SK-MEL-5 (cell line): ENCODE measurements at regions not wholly inside any gene's neighbourhood (a gene's known extent, or its start where the extent isn't known, plus 50 kb on each side); places are given as distances from the start of the nearest gene placed in this dataset.
"Not testable (repeated sequence)": the region's sequence is repeated elsewhere in the genome, so short reads cannot be mapped to it uniquely, and the experiment has no call there.

Experiments used
- DNase-seq: peaks from one replicate; pipeline ENCODE4 v3.0.0-alpha.2; 2016; ENCODE audit warnings: low read depth, low spot score
- in situ Hi-C: cut with HindIII; loops from 2 replicates; pipeline ENCODE4 v1.10.0; 2016; ENCODE audit warnings: low sequenced_read_pairs, high pct_unique_total_duplicates, low pct_unique_long_range_greater_than_20kb

GRCh38 chr17:71759422-71760060, 361.3 kb upstream of the SOX9 start:
- DNase-seq = no peak
- in situ Hi-C loops = no loop called here

GRCh38 chr17:71760062-71760720, 360.6 kb upstream of the SOX9 start:
- in situ Hi-C loops = no loop called here
- DNase-seq = peak; percentile 54

- in situ Hi-C loops = no loop called here
- no peak for DNase-seq
Observed at GRCh38 chr17:71762526-71762925, 358.3 kb upstream of the SOX9 start.

- DNase-seq = peak; percentile 84
- in situ Hi-C loops = no loop called here
Observed at GRCh38 chr17:71764505-71764904, 356.3 kb upstream of the SOX9 start.

GRCh38 chr17:71765437-71765836, 355.4 kb upstream of the SOX9 start:
- in situ Hi-C loops = no loop called here

GRCh38 chr17:71769850-71770249, 351.0 kb upstream of the SOX9 start:
- DNase-seq = no peak
- in situ Hi-C loops = no loop called here

More at GRCh38 chr17:71765437-71765836, 355.4 kb upstream of the SOX9 start:
- no peak for DNase-seq

- peak; percentile 26 for DNase-seq
- in situ Hi-C loops = no loop called here
Observed at GRCh38 chr17:71777048-71777640, 343.7 kb upstream of the SOX9 start.

GRCh38 chr17:71779482-71779881, 341.3 kb upstream of the SOX9 start:
- in situ Hi-C loops = no loop called here
- DNase-seq = no peak

GRCh38 chr17:71780596-71780995, 340.2 kb upstream of the SOX9 start:
- in situ Hi-C loops = no loop called here
- DNase-seq = no peak

- DNase-seq, in situ Hi-C loops: not testable (repeated sequence)
Observed at GRCh38 chr17:71782021-71782420, 338.8 kb upstream of the SOX9 start.

GRCh38 chr17:71790791-71791190, 330.0 kb upstream of the SOX9 start:
- no peak for DNase-seq
- in situ Hi-C loops = no loop called here

GRCh38 chr17:71791311-71791710, 329.5 kb upstream of the SOX9 start:
- DNase-seq = no peak
- in situ Hi-C loops = no loop called here

- in situ Hi-C loops = no loop called here
- DNase-seq = no peak
Observed at GRCh38 chr17:71792966-71793365, 327.9 kb upstream of the SOX9 start.

GRCh38 chr17:71793518-71793917, 327.3 kb upstream of the SOX9 start:
- no peak for DNase-seq
- in situ Hi-C loops = no loop called here

GRCh38 chr17:71798701-71799100, 322.1 kb upstream of the SOX9 start:
- no peak for DNase-seq
- in situ Hi-C loops = no loop called here

- in situ Hi-C loops = no loop called here
- DNase-seq = no peak
Observed at GRCh38 chr17:71799657-71800056, 321.2 kb upstream of the SOX9 start.

- in situ Hi-C loops = no loop called here
- DNase-seq = peak; percentile 79
Observed at GRCh38 chr17:71801301-71801700, 319.5 kb upstream of the SOX9 start.

- no peak for DNase-seq
- in situ Hi-C loops = no loop called here
Observed at GRCh38 chr17:71802663-71803062, 318.2 kb upstream of the SOX9 start.

- in situ Hi-C loops = no loop called here
Observed at GRCh38 chr17:71803656-71804284, 317.1 kb upstream of the SOX9 start.

More at GRCh38 chr17:71803656-71804284, 317.1 kb upstream of the SOX9 start:
- no peak for DNase-seq
